Activated CD4-positive, CD25-positive, alpha-beta regulatory T cell treated with anti-CD3 and anti-CD28 coated beads, Interleukin-2, amount 50 U/mL, for 16 hours (primary cell): ENCODE measurements at regions not wholly inside any gene's neighbourhood (a gene's known extent, or its start where the extent isn't known, plus 50 kb on each side); places are given as distances from the start of the nearest gene placed in this dataset.
"Not testable (repeated sequence)": the region's sequence is repeated elsewhere in the genome, so short reads cannot be mapped to it uniquely, and the experiment has no call there.

Source experiments
- DNase-seq: peaks from one replicate; pipeline ENCODE4 v3.0.0-alpha.2; 2020; ENCODE audit warnings: low read depth, low spot score

GRCh38 chr1:199208847-199209246 lies 570.0 kb downstream of the PTPRC start:
- DNase-seq: no peak

GRCh38 chr1:199218065-199218464 lies 579.2 kb downstream of the PTPRC start:
- no peak for DNase-seq

GRCh38 chr1:199218533-199218932 lies 579.7 kb downstream of the PTPRC start:
- DNase-seq: no peak

- DNase-seq: no peak
Measured at GRCh38 chr1:199220031-199220430, 581.2 kb downstream of the PTPRC start.

- no peak for DNase-seq
Measured at GRCh38 chr1:199221371-199222150, 582.7 kb downstream of the PTPRC start.

- no peak for DNase-seq
Measured at GRCh38 chr1:199223936-199224335, 585.1 kb downstream of the PTPRC start.

- no peak for DNase-seq
Measured at GRCh38 chr1:199226163-199226562, 587.3 kb downstream of the PTPRC start.

GRCh38 chr1:199242147-199242546 lies 603.3 kb downstream of the PTPRC start:
- DNase-seq: no peak

GRCh38 chr1:199242601-199243000 lies 603.8 kb downstream of the PTPRC start:
- no peak for DNase-seq

- no peak for DNase-seq
Measured at GRCh38 chr1:199243423-199244061, 604.7 kb downstream of the PTPRC start.

- no peak for DNase-seq
Measured at GRCh38 chr1:199245946-199246345, 607.1 kb downstream of the PTPRC start.

- DNase-seq: no peak
Measured at GRCh38 chr1:199246716-199247115, 607.9 kb downstream of the PTPRC start.

GRCh38 chr1:199247891-199248290 lies 609.1 kb downstream of the PTPRC start:
- DNase-seq: no peak

GRCh38 chr1:199254040-199254439 lies 615.2 kb downstream of the PTPRC start:
- not testable (repeated sequence) for DNase-seq

GRCh38 chr1:199261328-199261727 lies 622.5 kb downstream of the PTPRC start:
- no peak for DNase-seq

- DNase-seq: no peak
Measured at GRCh38 chr1:199264283-199264682, 625.4 kb downstream of the PTPRC start.

GRCh38 chr1:199264911-199265310 lies 626.1 kb downstream of the PTPRC start:
- no peak for DNase-seq

- DNase-seq: no peak
Measured at GRCh38 chr1:199265319-199265718, 626.5 kb downstream of the PTPRC start.

- no peak for DNase-seq
Measured at GRCh38 chr1:199269241-199269640, 630.4 kb downstream of the PTPRC start.

GRCh38 chr1:199272139-199272544 lies 633.3 kb downstream of the PTPRC start:
- DNase-seq: no peak

GRCh38 chr1:199272628-199273086 lies 633.8 kb downstream of the PTPRC start:
- no peak for DNase-seq

GRCh38 chr1:199273837-199274379 lies 635.1 kb downstream of the PTPRC start:
- no peak for DNase-seq

GRCh38 chr1:199279067-199279466 lies 640.2 kb downstream of the PTPRC start:
- no peak for DNase-seq
